EL (cell line): ENCODE measurements at regions not wholly inside any gene's neighbourhood (a gene's known extent, or its start where the extent isn't known, plus 50 kb on each side); places are given as distances from the start of the nearest gene placed in this dataset.

Experiments
- DNase-seq: peaks from one replicate; pipeline ENCODE4 v3.0.0-alpha.2; 2016

GRCh38 chr9:20111173-20111843 is 322.5 kb upstream of the SLC24A2 start:
- no peak for DNase-seq

GRCh38 chr9:20095430-20096092 is 306.7 kb upstream of the SLC24A2 start:
- no peak for DNase-seq

- no peak for DNase-seq
These were observed 303.7 kb upstream of the SLC24A2 start for GRCh38 chr9:20092561-20092960.

- no peak for DNase-seq
These were observed 298.6 kb upstream of the SLC24A2 start for GRCh38 chr9:20087481-20087880.

- no peak for DNase-seq
These were observed 297.0 kb upstream of the SLC24A2 start for GRCh38 chr9:20085842-20086241.

- DNase-seq: no peak
These were observed 295.3 kb upstream of the SLC24A2 start for GRCh38 chr9:20084125-20084524.

- DNase-seq: no peak
These were observed 294.6 kb upstream of the SLC24A2 start for GRCh38 chr9:20083390-20083789.

- no peak for DNase-seq
These were observed 294.0 kb upstream of the SLC24A2 start for GRCh38 chr9:20082831-20083230.

- no peak for DNase-seq
These were observed 293.6 kb upstream of the SLC24A2 start for GRCh38 chr9:20082406-20082805.

GRCh38 chr9:20078246-20078645 is 289.4 kb upstream of the SLC24A2 start:
- DNase-seq: no peak

- no peak for DNase-seq
These were observed 285.5 kb upstream of the SLC24A2 start for GRCh38 chr9:20074291-20074690.

GRCh38 chr9:20070336-20070735 is 281.5 kb upstream of the SLC24A2 start:
- no peak for DNase-seq

- DNase-seq: no peak
These were observed 277.2 kb upstream of the SLC24A2 start for GRCh38 chr9:20065796-20066700.

- DNase-seq: no peak
These were observed 276.2 kb upstream of the SLC24A2 start for GRCh38 chr9:20065046-20065445.

GRCh38 chr9:20054734-20055133 is 265.9 kb upstream of the SLC24A2 start:
- DNase-seq: no peak

GRCh38 chr9:20048985-20049384 is 260.1 kb upstream of the SLC24A2 start:
- DNase-seq: no peak

- no peak for DNase-seq
These were observed 259.6 kb upstream of the SLC24A2 start for GRCh38 chr9:20048437-20048836.

- peak; percentile 16 for DNase-seq
These were observed 255.8 kb upstream of the SLC24A2 start for GRCh38 chr9:20044686-20045085.

GRCh38 chr9:20043461-20043860 is 254.6 kb upstream of the SLC24A2 start:
- no peak for DNase-seq

GRCh38 chr9:20043035-20043434 is 254.2 kb upstream of the SLC24A2 start:
- no peak for DNase-seq

- no peak for DNase-seq
These were observed 253.4 kb upstream of the SLC24A2 start for GRCh38 chr9:20042128-20042711.

- no peak for DNase-seq
These were observed 252.9 kb upstream of the SLC24A2 start for GRCh38 chr9:20041697-20042081.

GRCh38 chr9:20040991-20041696 is 252.3 kb upstream of the SLC24A2 start:
- DNase-seq: no peak
